ENCODE measurements at regions not wholly inside any gene's neighbourhood (a gene's known extent, or its start where the extent isn't known, plus 50 kb on each side); places are given as distances from the start of the nearest gene placed in this dataset.

GRCh38 chr13:73721571-73721970 lies 412.6 kb downstream of the KLF12 start:
- no peak overlapping the region for H3K4me3 ChIP-seq (replicated peaks in 1 of 2; ENCODE audit: low read depth in 1 of 2, low read length in 2 of 2)
- H3K4me2 ChIP-seq (ENCODE audit: low read length): peak overlapping the region; percentile 35
- no peak overlapping the region for H3K27ac ChIP-seq (ENCODE audit: low read depth, low read length)
- H3K36me3 ChIP-seq (ENCODE audit: control insufficient read depth in 1 of 2, insufficient read depth in 2 of 2, low read length in 2 of 2): no peaks in the 10 kb centered on the region
- peaks cover 0 to 10% of the 10 kb centered on the region in 2 experiments; a peak in 2 of 4 replicates for H3K4me1 ChIP-seq (ENCODE audit: control insufficient read depth in 1 of 2, insufficient read depth in 2 of 2, low read length in 2 of 2)
- no peaks in the 10 kb centered on the region for H3K9me2 ChIP-seq (ENCODE audit: insufficient read depth)
- no peaks in the 10 kb centered on the region for H3K27me3 ChIP-seq (ENCODE audit: insufficient read depth, low read length)
- BruUV-seq (replicated peaks): no TSS peak
- ChIA-PET POLR2A (no interaction called here), CTCF (no interaction called here), RAD21 (ENCODE audit: low non-redundant PET in 1 of 2, low total read pairs in 2 of 2, uncharacterized antibody in 2 of 2, unreplicated experiment in 2 of 2) (no interaction called here)
- no peak overlapping the region for H3K9ac ChIP-seq (ENCODE audit: low read length)
- intact Hi-C loops (cut with micrococcal nuclease): no loop called here
- TF ChIP-seq JUND (IDR thresholded peaks at IDR 0.05) (no peak), POLR2AphosphoS5 (IDR thresholded peaks at IDR 0.05; ENCODE audit: low read depth, low read length) (no peak), RAD21 (IDR thresholded peaks at IDR 0.05; ENCODE audit: low read depth) (no peak), CEBPB (IDR thresholded peaks at IDR 0.05; ENCODE audit: low read depth) (no peak)
- H4K20me1 ChIP-seq (ENCODE audit: insufficient read depth): no peaks in the 10 kb centered on the region
- no peak overlapping the region for H2AFZ ChIP-seq (ENCODE audit: low read depth, low read length, poor library complexity, severe bottlenecking)
- no peak for ATAC-seq
- no peaks in the 10 kb centered on the region for H3K79me2 ChIP-seq (ENCODE audit: insufficient read depth, low read length)
- no peak for DNase-seq (ENCODE audit: low read depth, low spot score)
- no peaks in the 10 kb centered on the region for H3K9me3 ChIP-seq (ENCODE audit: control insufficient read depth in 1 of 2, insufficient read depth in 1 of 2, low read depth in 1 of 2, low read length in 2 of 2)

DNA sequence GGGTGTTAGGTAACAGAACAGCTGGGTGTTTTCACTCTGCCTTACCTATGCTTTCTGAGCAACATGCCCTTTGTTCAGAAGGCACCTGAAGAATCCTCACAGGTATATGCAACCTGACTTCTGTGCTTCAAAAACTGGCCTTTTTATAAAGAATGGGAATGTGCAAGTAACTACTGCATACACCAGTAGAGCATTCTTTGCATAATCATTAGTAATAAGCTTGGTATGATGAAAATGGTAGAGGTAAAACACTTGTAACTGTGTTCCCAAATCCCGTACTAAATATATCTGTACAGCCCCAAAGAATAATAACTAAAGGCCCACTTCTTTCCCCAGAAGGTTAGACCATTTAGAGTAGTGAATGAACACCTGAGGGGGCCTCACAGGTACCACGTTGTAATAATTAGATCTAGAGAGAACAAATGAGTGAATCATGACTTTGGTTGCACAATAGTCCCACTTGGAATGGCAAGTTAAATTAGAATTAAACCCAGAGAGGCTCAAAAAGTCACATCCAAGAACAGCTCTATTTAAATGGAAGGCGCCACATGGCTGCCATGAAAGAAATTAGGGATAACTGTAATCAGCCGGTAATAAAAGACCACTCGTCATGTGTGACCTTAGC lies 413.9 kb downstream of the KLF12 start:
- Histone ChIP-seq H3K27ac (ENCODE audit: low read depth, low read length) (no peak overlapping the region), H3K4me3 (replicated peaks in 1 of 2; ENCODE audit: low read depth in 1 of 2, low read length in 2 of 2) (no peak overlapping the region), H3K27me3 (ENCODE audit: insufficient read depth, low read length) (no peaks in the 10 kb centered on the region), H3K9me3 (ENCODE audit: control insufficient read depth in 1 of 2, insufficient read depth in 1 of 2, low read depth in 1 of 2, low read length in 2 of 2) (no peaks in the 10 kb centered on the region), H2AFZ (ENCODE audit: low read depth, low read length, poor library complexity, severe bottlenecking) (no peak overlapping the region), H3K9ac (ENCODE audit: low read length) (no peak overlapping the region), H3K9me2 (ENCODE audit: insufficient read depth) (no peaks in the 10 kb centered on the region), H3K79me2 (ENCODE audit: insufficient read depth, low read length) (no peaks in the 10 kb centered on the region), H3K36me3 (ENCODE audit: control insufficient read depth in 1 of 2, insufficient read depth in 2 of 2, low read length in 2 of 2) (no peaks in the 10 kb centered on the region), H3K4me1 (ENCODE audit: control insufficient read depth in 1 of 2, insufficient read depth in 2 of 2, low read length in 2 of 2) (peaks cover 0 to 10% of the 10 kb centered on the region in 2 experiments; a peak in 2 of 4 replicates), H3K4me2 (ENCODE audit: low read length) (no peak overlapping the region), H4K20me1 (ENCODE audit: insufficient read depth) (no peaks in the 10 kb centered on the region)
- POLR2A ChIA-PET: no interaction called here
- CTCF ChIA-PET: interaction anchor here (1.0 kb wide), 1 partner anchor 1538 kb away, joined by 4 read pairs; no protein-coding TSS in a partner anchor
- no peak for DNase-seq (ENCODE audit: low read depth, low spot score)
- ATAC-seq: no peak
- TF ChIP-seq TCF7L2 (IDR thresholded peaks at IDR 0.05; ENCODE audit: borderline replicate concordance, extremely low read depth, insufficient read depth, insufficient read length) (no peak), SIN3A (IDR thresholded peaks at IDR 0.05; ENCODE audit: low read depth) (no peak), EZH2phosphoT487 (IDR thresholded peaks at IDR 0.05; ENCODE audit: borderline replicate concordance) (no peak), RAD21 (IDR thresholded peaks at IDR 0.05; ENCODE audit: low read depth) (no peak), EGR1 (IDR thresholded peaks at IDR 0.05; ENCODE audit: low read depth) (no peak), CEBPB (IDR thresholded peaks at IDR 0.05; ENCODE audit: low read depth) (no peak), ZFX (IDR thresholded peaks at IDR 0.05) (no peak), SP1 (IDR thresholded peaks at IDR 0.05; ENCODE audit: low read depth) (no peak), YY1 (IDR thresholded peaks at IDR 0.05; ENCODE audit: extremely low read depth, insufficient replicate concordance, low read depth, low read length) (no peak), FOSL1 (IDR thresholded peaks at IDR 0.05; ENCODE audit: low read depth) (no peak), EZH2 (IDR thresholded peaks at IDR 0.05) (no peak), POLR2A (IDR thresholded peaks at IDR 0.05; ENCODE audit: borderline replicate concordance, extremely low read depth, insufficient read depth, insufficient read length) (no peak), CBX3 (IDR thresholded peaks at IDR 0.05; ENCODE audit: low read depth) (no peak), JUND (IDR thresholded peaks at IDR 0.05) (no peak)
- TF ChIP-seq, protein P1, sequence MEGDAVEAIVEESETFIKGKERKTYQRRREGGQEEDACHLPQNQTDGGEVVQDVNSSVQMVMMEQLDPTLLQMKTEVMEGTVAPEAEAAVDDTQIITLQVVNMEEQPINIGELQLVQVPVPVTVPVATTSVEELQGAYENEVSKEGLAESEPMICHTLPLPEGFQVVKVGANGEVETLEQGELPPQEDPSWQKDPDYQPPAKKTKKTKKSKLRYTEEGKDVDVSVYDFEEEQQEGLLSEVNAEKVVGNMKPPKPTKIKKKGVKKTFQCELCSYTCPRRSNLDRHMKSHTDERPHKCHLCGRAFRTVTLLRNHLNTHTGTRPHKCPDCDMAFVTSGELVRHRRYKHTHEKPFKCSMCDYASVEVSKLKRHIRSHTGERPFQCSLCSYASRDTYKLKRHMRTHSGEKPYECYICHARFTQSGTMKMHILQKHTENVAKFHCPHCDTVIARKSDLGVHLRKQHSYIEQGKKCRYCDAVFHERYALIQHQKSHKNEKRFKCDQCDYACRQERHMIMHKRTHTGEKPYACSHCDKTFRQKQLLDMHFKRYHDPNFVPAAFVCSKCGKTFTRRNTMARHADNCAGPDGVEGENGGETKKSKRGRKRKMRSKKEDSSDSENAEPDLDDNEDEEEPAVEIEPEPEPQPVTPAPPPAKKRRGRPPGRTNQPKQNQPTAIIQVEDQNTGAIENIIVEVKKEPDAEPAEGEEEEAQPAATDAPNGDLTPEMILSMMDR (IDR thresholded peaks at IDR 0.05 in 2 of 3, conservative IDR thresholded peaks at IDR 0.05 in 1 of 3; ENCODE audit: borderline replicate concordance in 1 of 3, insufficient read depth in 1 of 3, low read depth in 2 of 3, low read length in 2 of 3): no peak
- TF ChIP-seq, protein P2, sequence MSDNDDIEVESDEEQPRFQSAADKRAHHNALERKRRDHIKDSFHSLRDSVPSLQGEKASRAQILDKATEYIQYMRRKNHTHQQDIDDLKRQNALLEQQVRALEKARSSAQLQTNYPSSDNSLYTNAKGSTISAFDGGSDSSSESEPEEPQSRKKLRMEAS (IDR thresholded peaks at IDR 0.05): no peak
- intact Hi-C loops (cut with micrococcal nuclease): no loop called here
- RAD21 ChIA-PET (ENCODE audit: low non-redundant PET in 1 of 2, low total read pairs in 2 of 2, uncharacterized antibody in 2 of 2, unreplicated experiment in 2 of 2): no interaction called here
- no TSS peak for BruUV-seq (replicated peaks)

Measured in HCT116 (cell line).